DLD1 (cell line): ENCODE measurements at regions not wholly inside any gene's neighbourhood (a gene's known extent, or its start where the extent isn't known, plus 50 kb on each side); places are given as distances from the start of the nearest gene placed in this dataset.

ENCODE experiments used
- in situ Hi-C: cut with HindIII; loops from 2 replicates; pipeline ENCODE4 v1.10.0; 2017; ENCODE audit warnings: low sequenced_read_pairs

GRCh38 chr5:61683148-61683547 is 351.1 kb downstream of the ZSWIM6 start:
- in situ Hi-C loops, result no loop called here

- in situ Hi-C loops, result no loop called here
Measured at GRCh38 chr5:61683926-61684325, 351.9 kb downstream of the ZSWIM6 start.

- in situ Hi-C loops, result no loop called here
Measured at GRCh38 chr5:61686491-61687257, 354.6 kb downstream of the ZSWIM6 start.

- in situ Hi-C loops, result no loop called here
Measured at GRCh38 chr5:61687371-61687770, 355.3 kb downstream of the ZSWIM6 start.

- in situ Hi-C loops, result no loop called here
Measured at GRCh38 chr5:61689153-61689846, 357.2 kb downstream of the ZSWIM6 start.

- in situ Hi-C loops, result no loop called here
Measured at GRCh38 chr5:61697809-61698558, 365.9 kb downstream of the ZSWIM6 start.

GRCh38 chr5:61701877-61702602 is 370.0 kb downstream of the ZSWIM6 start:
- in situ Hi-C loops, result no loop called here

GRCh38 chr5:61702784-61703183 is 370.7 kb downstream of the ZSWIM6 start:
- in situ Hi-C loops, result no loop called here

- in situ Hi-C loops, result no loop called here
Measured at GRCh38 chr5:61704289-61704688, 372.2 kb downstream of the ZSWIM6 start.

GRCh38 chr5:61706751-61707150 is 374.7 kb downstream of the ZSWIM6 start:
- in situ Hi-C loops, result no loop called here

GRCh38 chr5:61719124-61719523 is 387.1 kb downstream of the ZSWIM6 start:
- in situ Hi-C loops, result no loop called here

GRCh38 chr5:61720829-61721228 is 388.8 kb downstream of the ZSWIM6 start:
- in situ Hi-C loops, result no loop called here

- in situ Hi-C loops, result no loop called here
Measured at GRCh38 chr5:61724102-61724501, 392.0 kb downstream of the ZSWIM6 start.

GRCh38 chr5:61728287-61728686 is 396.2 kb downstream of the ZSWIM6 start:
- in situ Hi-C loops, result no loop called here

- in situ Hi-C loops, result no loop called here
Measured at GRCh38 chr5:61730866-61731265, 398.8 kb downstream of the ZSWIM6 start.

GRCh38 chr5:61731267-61731945 is 399.3 kb downstream of the ZSWIM6 start:
- in situ Hi-C loops, result no loop called here

- in situ Hi-C loops, result no loop called here
Measured at GRCh38 chr5:61731946-61732314, 399.9 kb downstream of the ZSWIM6 start.

- in situ Hi-C loops, result no loop called here
Measured at GRCh38 chr5:61732369-61732768, 400.3 kb downstream of the ZSWIM6 start.

GRCh38 chr5:61732796-61733195 is 400.7 kb downstream of the ZSWIM6 start:
- in situ Hi-C loops, result no loop called here

- in situ Hi-C loops, result no loop called here
Measured at GRCh38 chr5:61734001-61734400, 401.9 kb downstream of the ZSWIM6 start.

- in situ Hi-C loops, result no loop called here
Measured at GRCh38 chr5:61734966-61735365, 402.9 kb downstream of the ZSWIM6 start.
